NCI-H510A treated with DMSO at 0.1 percent for 48 hours (cell line): ENCODE measurements at regions not wholly inside any gene's neighbourhood (a gene's known extent, or its start where the extent isn't known, plus 50 kb on each side); places are given as distances from the start of the nearest gene placed in this dataset.

Experiments
- DNase-seq: peaks from one replicate; lab custom pipeline; 2025; lab: John Stamatoyannopoulos, UW

- no peak for DNase-seq
These were observed 106.5 kb downstream of the CDH26 start for GRCh38 chr20:60064554-60065196.

- no peak for DNase-seq
These were observed 107.7 kb downstream of the CDH26 start for GRCh38 chr20:60065741-60066437.

- no peak for DNase-seq
These were observed 108.2 kb downstream of the CDH26 start for GRCh38 chr20:60066438-60066823.

- no peak for DNase-seq
These were observed 110.3 kb downstream of the CDH26 start for GRCh38 chr20:60068509-60068908.

GRCh38 chr20:60069656-60070055 is 111.4 kb downstream of the CDH26 start:
- no peak for DNase-seq

- DNase-seq = no peak
These were observed 112.6 kb downstream of the CDH26 start for GRCh38 chr20:60070791-60071190.

GRCh38 chr20:60071965-60072364 is 113.7 kb downstream of the CDH26 start:
- no peak for DNase-seq

GRCh38 chr20:60073086-60073485 is 114.9 kb downstream of the CDH26 start:
- no peak for DNase-seq

- DNase-seq = no peak
These were observed 115.3 kb downstream of the CDH26 start for GRCh38 chr20:60073504-60073903.

- DNase-seq = no peak
These were observed 116.1 kb downstream of the CDH26 start for GRCh38 chr20:60074276-60074675.

GRCh38 chr20:60078351-60079250 is 120.4 kb downstream of the CDH26 start:
- no peak for DNase-seq

- no peak for DNase-seq
These were observed 122.2 kb downstream of the CDH26 start for GRCh38 chr20:60080401-60080800.

GRCh38 chr20:60085551-60086132 is 127.4 kb downstream of the CDH26 start:
- no peak for DNase-seq

GRCh38 chr20:60086821-60087562 is 128.8 kb downstream of the CDH26 start:
- DNase-seq = no peak

GRCh38 chr20:60087563-60088105 is 129.4 kb downstream of the CDH26 start:
- no peak for DNase-seq

GRCh38 chr20:60088236-60088635 is 130.0 kb downstream of the CDH26 start:
- DNase-seq = no peak

GRCh38 chr20:60090631-60091030 is 132.4 kb downstream of the CDH26 start:
- no peak for DNase-seq

- no peak for DNase-seq
These were observed 133.1 kb downstream of the CDH26 start for GRCh38 chr20:60091305-60091704.

- DNase-seq = no peak
These were observed 133.6 kb downstream of the CDH26 start for GRCh38 chr20:60091861-60092260.

GRCh38 chr20:60092729-60093128 is 134.5 kb downstream of the CDH26 start:
- no peak for DNase-seq

- no peak for DNase-seq
These were observed 137.2 kb downstream of the CDH26 start for GRCh38 chr20:60095456-60095855.
